H9 (cell line): ENCODE measurements at regions not wholly inside any gene's neighbourhood (a gene's known extent, or its start where the extent isn't known, plus 50 kb on each side); places are given as distances from the start of the nearest gene placed in this dataset.

Source experiments
- DNase-seq: peaks from one replicate; pipeline ENCODE4 v3.0.0-alpha.2; 2017
- H2AFZ ChIP-seq: one replicate; pipeline ENCODE4 v1.6.1; 2013; ENCODE audit warnings: mild to moderate bottlenecking, low read length, control low read depth, moderate library complexity
- H2AK5ac ChIP-seq: 2 replicates; pipeline ENCODE4 v1.6.1; 2013; ENCODE audit warnings: low read length, control low read depth, mixed read lengths; ENCODE audit not compliant: insufficient read length
- H2BK120ac ChIP-seq: one replicate; pipeline ENCODE4 v1.6.1; 2013; ENCODE audit warnings: low read depth, mild to moderate bottlenecking, low read length, control low read depth, inconsistent platforms; ENCODE audit not compliant: poor library complexity, severe bottlenecking
- H2BK12ac ChIP-seq: 2 replicates; pipeline ENCODE4 v1.6.1; 2013; ENCODE audit warnings: low read length, control low read depth, mixed read lengths, low read depth; ENCODE audit not compliant: insufficient read length
- H2BK15ac ChIP-seq: 2 replicates; pipeline ENCODE4 v1.6.1; 2013; ENCODE audit warnings: low read depth, low read length, control low read depth
- H2BK20ac ChIP-seq: one replicate; pipeline ENCODE4 v1.6.1; 2013; ENCODE audit warnings: low read depth, mild to moderate bottlenecking, low read length, control low read depth, inconsistent platforms; ENCODE audit not compliant: poor library complexity, severe bottlenecking
- H2BK5ac ChIP-seq: 2 replicates; pipeline ENCODE4 v1.6.1; 2013; ENCODE audit warnings: low read length, control low read depth, mixed read lengths; ENCODE audit not compliant: insufficient read length
- H3K14ac ChIP-seq: 2 replicates; pipeline ENCODE4 v1.6.1; 2013; ENCODE audit warnings: low read length, control low read depth; ENCODE audit not compliant: insufficient read depth
- H3K18ac ChIP-seq: 2 replicates; pipeline ENCODE4 v1.6.1; 2013; ENCODE audit warnings: low read depth, mild to moderate bottlenecking, mixed read lengths, low read length, control low read depth; ENCODE audit not compliant: insufficient read length
- H3K23ac ChIP-seq: 2 replicates; pipeline ENCODE4 v1.6.1; 2013; ENCODE audit warnings: low read length, control low read depth, mixed read lengths, low read depth; ENCODE audit not compliant: insufficient read length
- H3K23me2 ChIP-seq: 2 replicates; pipeline ENCODE4 v1.6.1; 2013; ENCODE audit warnings: low read depth, mild to moderate bottlenecking, mixed read lengths, low read length, control low read depth; ENCODE audit not compliant: insufficient read length, poor library complexity, severe bottlenecking
- H3K27ac ChIP-seq: 2 replicates; pipeline ENCODE4 v1.5.1; 2013; ENCODE audit warnings: low read length, control low read depth, mixed read lengths, low read depth; ENCODE audit not compliant: insufficient read length
- H3K27me3 ChIP-seq: 2 replicates; pipeline ENCODE4 v1.6.1; 2013; ENCODE audit warnings: low read length, control low read depth, inconsistent platforms; ENCODE audit not compliant: insufficient read depth
- H3K4ac ChIP-seq: 2 replicates; pipeline ENCODE4 v1.6.1; 2013; ENCODE audit warnings: low read depth, mild to moderate bottlenecking, control low read depth, inconsistent platforms, low read length, moderate library complexity
- H3K4me1 ChIP-seq: 2 replicates; pipeline ENCODE4 v1.6.1; 2013; ENCODE audit warnings: low read length, control low read depth, inconsistent platforms; ENCODE audit not compliant: insufficient read depth
- H3K4me2 ChIP-seq: 2 replicates; pipeline ENCODE4 v1.6.1; 2013; ENCODE audit warnings: low read length, control low read depth, mixed read lengths; ENCODE audit not compliant: insufficient read length, insufficient read depth
- H3K56ac ChIP-seq: 2 replicates; pipeline ENCODE4 v1.6.1; 2013; ENCODE audit warnings: low read depth, mild to moderate bottlenecking, mixed read lengths, low read length, control low read depth; ENCODE audit not compliant: insufficient read length
- H3K79me1 ChIP-seq: 2 replicates; pipeline ENCODE4 v1.6.1; 2013; ENCODE audit warnings: low read depth, mild to moderate bottlenecking, moderate library complexity, low read length, control low read depth, inconsistent platforms; ENCODE audit not compliant: insufficient read depth, poor library complexity, severe bottlenecking
- H3K79me2 ChIP-seq: 2 replicates; pipeline ENCODE4 v1.6.1; 2013; ENCODE audit warnings: low read length, control low read depth, inconsistent platforms; ENCODE audit not compliant: insufficient read depth
- H3K9ac ChIP-seq: 2 replicates; pipeline ENCODE4 v1.6.1; 2013; ENCODE audit warnings: low read length, control low read depth, mixed read lengths; ENCODE audit not compliant: insufficient read length; ENCODE audit errors: extremely low read depth
- H3K9me3 ChIP-seq: one replicate; pipeline ENCODE4 v1.6.1; 2013; ENCODE audit warnings: low read depth, low read length, inconsistent platforms; ENCODE audit not compliant: control insufficient read depth
- H3T11ph ChIP-seq: one replicate; pipeline ENCODE4 v1.6.1; 2013; ENCODE audit warnings: mild to moderate bottlenecking, low read length, control low read depth, inconsistent platforms
- H4K20me1 ChIP-seq: one replicate; pipeline ENCODE4 v1.6.1; 2013; ENCODE audit not compliant: control insufficient read depth, insufficient read length, insufficient read depth
- H4K5ac ChIP-seq: 2 replicates; pipeline ENCODE4 v1.6.1; 2013; ENCODE audit warnings: low read depth, mild to moderate bottlenecking, mixed read lengths, low read length, control low read depth; ENCODE audit not compliant: insufficient read length
- H4K8ac ChIP-seq: replicated peaks from 2 replicates; pipeline ENCODE4 v1.6.1; 2013; ENCODE audit warnings: low read length, control low read depth, mixed read lengths, low read depth; ENCODE audit not compliant: insufficient read length
- H4K91ac ChIP-seq: 2 replicates; pipeline ENCODE4 v1.6.1; 2013; ENCODE audit warnings: low read depth, mild to moderate bottlenecking, moderate library complexity, mixed read lengths, low read length, control low read depth; ENCODE audit not compliant: insufficient read length
- H3K27ac Mint-ChIP-seq, 3 experiments: 2 replicates in 2 of 3; 3 replicates in 1 of 3; pipeline ENCODE4 v1.8.0; 2020 to 2021; ENCODE audit warnings: mixed read lengths in 3 of 3, mild to moderate bottlenecking in 1 of 3, moderate library complexity in 1 of 3
- H3K27me3 Mint-ChIP-seq: 2 replicates; pipeline ENCODE4 v1.8.0; 2021; ENCODE audit warnings: low read depth, mild to moderate bottlenecking, moderate library complexity, mixed read lengths
- H3K36me3 Mint-ChIP-seq, 3 experiments: 2 replicates in 2 of 3; 3 replicates in 1 of 3; pipeline ENCODE4 v1.8.0; 2020 to 2021; ENCODE audit warnings: low read depth in 3 of 3, mixed read lengths in 3 of 3; ENCODE audit not compliant: insufficient read depth in 1 of 3
- H3K4me1 Mint-ChIP-seq, 2 experiments: 2 replicates each; pipeline ENCODE4 v1.8.0; 2020; ENCODE audit warnings: mixed read lengths in 2 of 2
- H3K4me3 Mint-ChIP-seq, 2 experiments: 2 replicates in 1 of 2; 3 replicates in 1 of 2; pipeline ENCODE4 v1.8.0; 2020 to 2021; ENCODE audit warnings: mild to moderate bottlenecking in 2 of 2, mixed read lengths in 2 of 2, moderate library complexity in 1 of 2
- H3K9me3 Mint-ChIP-seq, 2 experiments: 2 replicates in 1 of 2; 3 replicates in 1 of 2; pipeline ENCODE4 v1.8.0; 2020; ENCODE audit warnings: mild to moderate bottlenecking in 2 of 2, mixed read lengths in 2 of 2, moderate library complexity in 1 of 2
- CTCF ChIP-seq: fragments of 200-600 bp; sonication (generic); conservative IDR thresholded peaks from 3 replicates; pipeline ENCODE4 v1.8.0; 2021; ENCODE audit warnings: antibody characterized with exemption, mild to moderate bottlenecking
- WGBS: extraction: QIAGEN DNeasy Blood & Tissue Kit; methylation state at CpG from one replicate; pipeline ENCODE4 v1.1.7; 2013; ENCODE audit warnings: missing lambda C conversion rate, low lambda C conversion rate, mixed read lengths; ENCODE audit not compliant: insufficient read length; ENCODE audit errors: extremely low coverage; 5-methylcytosine and 5-hydroxymethylcytosine counted together

- Mint-ChIP-seq H3K27me3 (peaks cover 33% of the 10 kb centered on the region), H3K9me3 (no peaks in the 10 kb centered on the region), H3K4me3 (no peak overlapping the region), H3K4me1 (peaks cover 0 to 4% of the 10 kb centered on the region in 2 experiments; a peak in 2 of 4 replicates), H3K27ac (no peak overlapping the region), H3K36me3 (no peaks in the 10 kb centered on the region; a peak in 1 of 7 replicates)
- Histone ChIP-seq H3K27ac (no peak overlapping the region), H3K23ac (no peak overlapping the region), H2AK5ac (no peak overlapping the region), H2BK120ac (no peak overlapping the region), H2AFZ (no peak overlapping the region), H3K56ac (no peak overlapping the region), H2BK20ac (no peak overlapping the region), H3K9me3 (no peaks in the 10 kb centered on the region), H3K9ac (no peak overlapping the region), H4K8ac (no peak overlapping the region), H3K79me2 (no peaks in the 10 kb centered on the region), H3K27me3 (no peaks in the 10 kb centered on the region), H2BK5ac (no peak overlapping the region), H3K4ac (no peak overlapping the region), H3K23me2 (no peaks in the 10 kb centered on the region), H3K14ac (no peak overlapping the region; the same call in 1 of the 2 replicates), H2BK15ac (no peak overlapping the region), H4K20me1 (no peaks in the 10 kb centered on the region), H3K4me1 (no peaks in the 10 kb centered on the region), H3K79me1 (no peaks in the 10 kb centered on the region), H4K91ac (no peak overlapping the region), H4K5ac (no peak overlapping the region), H3T11ph (no peak overlapping the region), H2BK12ac (no peak overlapping the region), H3K4me2 (no peak overlapping the region), H3K18ac (no peak overlapping the region)
- no peak for TF ChIP-seq CTCF
- whole genome bisulfite sequencing, result no CpG with 5 or more reads among the region's 30 CpGs
- DNase-seq, result peak; percentile 23
These were observed 82.3 kb upstream of the ADRA2C start for GRCh38 chr4:3683744-3684421.
